Chondrocyte (in vitro differentiated cells): ENCODE measurements at regions not wholly inside any gene's neighbourhood (a gene's known extent, or its start where the extent isn't known, plus 50 kb on each side); places are given as distances from the start of the nearest gene placed in this dataset.

ENCODE experiments used
- DNase-seq: peaks from one replicate; pipeline ENCODE4 v3.0.0; 2021; ENCODE audit warnings: mixed read lengths, low spot score
- H3K27ac Mint-ChIP-seq: one replicate; pipeline ENCODE4 v1.8.0; 2021; ENCODE audit warnings: mild to moderate bottlenecking, moderate library complexity, mixed read lengths; ENCODE audit not compliant: unreplicated experiment
- H3K27me3 Mint-ChIP-seq: 2 replicates; pipeline ENCODE4 v1.8.0; 2021; ENCODE audit warnings: low read depth, mixed read lengths
- H3K36me3 Mint-ChIP-seq: 2 replicates; pipeline ENCODE4 v1.8.0; 2021; ENCODE audit warnings: low read depth, mixed read lengths
- H3K4me1 Mint-ChIP-seq: 2 replicates; pipeline ENCODE4 v1.8.0; 2021; ENCODE audit warnings: low read depth, mild to moderate bottlenecking, mixed read lengths
- H3K4me3 Mint-ChIP-seq: one replicate; pipeline ENCODE4 v1.8.0; 2021; ENCODE audit warnings: mild to moderate bottlenecking, moderate library complexity, mixed read lengths; ENCODE audit not compliant: unreplicated experiment
- H3K9me3 Mint-ChIP-seq: 2 replicates; pipeline ENCODE4 v1.8.0; 2021; ENCODE audit warnings: low read depth, mixed read lengths
- CTCF ChIP-seq: fragments of 200-600 bp; sonication (generic); IDR thresholded peaks from 2 replicates; pipeline ENCODE4 v1.5.0; 2021; ENCODE audit warnings: antibody characterized with exemption, mild to moderate bottlenecking, moderate library complexity

GRCh38 chr4:26264109-26264508 lies 56.7 kb upstream of the RBPJ start:
- no peak for DNase-seq
- TF ChIP-seq CTCF, result no peak
- peaks cover 5% of the 10 kb centered on the region for H3K27me3 Mint-ChIP-seq
- H3K4me3 Mint-ChIP-seq, result no peak overlapping the region
- peaks cover 3% of the 10 kb centered on the region for H3K9me3 Mint-ChIP-seq
- no peak overlapping the region for H3K27ac Mint-ChIP-seq
- H3K36me3 Mint-ChIP-seq, result no peaks in the 10 kb centered on the region
- H3K4me1 Mint-ChIP-seq, result peaks cover 6% of the 10 kb centered on the region

- peaks cover 6% of the 10 kb centered on the region for H3K4me1 Mint-ChIP-seq
- no peak overlapping the region for H3K4me3 Mint-ChIP-seq
- H3K36me3 Mint-ChIP-seq, result no peaks in the 10 kb centered on the region
- H3K27ac Mint-ChIP-seq, result no peak overlapping the region
- no peak for TF ChIP-seq CTCF
- DNase-seq, result no peak
- H3K27me3 Mint-ChIP-seq, result peaks cover 7% of the 10 kb centered on the region
- no peaks in the 10 kb centered on the region for H3K9me3 Mint-ChIP-seq
These were observed 53.7 kb upstream of the RBPJ start for GRCh38 chr4:26267087-26267486.

- Mint-ChIP-seq H3K27me3 (peaks cover 1% of the 10 kb centered on the region), H3K4me3 (no peak overlapping the region), H3K36me3 (no peaks in the 10 kb centered on the region), H3K9me3 (no peaks in the 10 kb centered on the region), H3K4me1 (peaks cover 6% of the 10 kb centered on the region), H3K27ac (no peak overlapping the region)
- no peak for TF ChIP-seq CTCF
- no peak for DNase-seq
These were observed 52.6 kb upstream of the RBPJ start for GRCh38 chr4:26268246-26268645.

GRCh38 chr4:26269038-26269437 lies 51.8 kb upstream of the RBPJ start:
- peaks cover 1% of the 10 kb centered on the region for H3K27me3 Mint-ChIP-seq
- no peaks in the 10 kb centered on the region for H3K9me3 Mint-ChIP-seq
- H3K27ac Mint-ChIP-seq, result no peak overlapping the region
- no peak for TF ChIP-seq CTCF
- no peak overlapping the region for H3K4me3 Mint-ChIP-seq
- no peaks in the 10 kb centered on the region for H3K36me3 Mint-ChIP-seq
- H3K4me1 Mint-ChIP-seq, result peaks cover 6% of the 10 kb centered on the region
- DNase-seq, result no peak
